T-cell (primary cell): ENCODE measurements at regions not wholly inside any gene's neighbourhood (a gene's known extent, or its start where the extent isn't known, plus 50 kb on each side); places are given as distances from the start of the nearest gene placed in this dataset.

ENCODE experiments used
- ATAC-seq, 4 experiments: fragments of 200-7000 bp in 3 of 4; fragments of 150-1000 bp in 1 of 4; cut with Tn5 transposase; replicated peaks in 1 of 4; 1 replicate in 3 of 4; 2 replicates in 1 of 4; pipeline ENCODE4 v1.10.0; 2021; ENCODE audit warnings: moderate library complexity in 3 of 4, mild to moderate bottlenecking in 2 of 4, moderate number of reproducible peaks in 1 of 4
- CTCF ChIA-PET, 2 donors: fragments of 300-600 bp; sonication (Branson Sonifier 250); formaldehyde crosslinking; loops; one replicate each; lab custom pipeline; 2022; ENCODE audit warnings: antibody characterized with exemption in 2 of 2; lab: Charles Lee
- POLR2A ChIA-PET, 2 donors: fragments of 300-600 bp; sonication (Branson Sonifier 250); formaldehyde crosslinking; loops; one replicate each; lab custom pipeline; 2022; ENCODE audit warnings: antibody characterized with exemption in 2 of 2; lab: Charles Lee
- DNase-seq, 35 experiments: peaks; one replicate each; pipeline versions ENCODE4 v3.0.0 to v3.0.0-alpha.2; 2013 to 2023
- H3K27ac ChIP-seq: one replicate; pipeline ENCODE4 v1.5.1; 2013; ENCODE audit warnings: low read length
- H3K27me3 ChIP-seq, 2 experiments: replicated peaks in 1 of 2; 1 replicate in 1 of 2; 2 replicates in 1 of 2; pipeline versions ENCODE4 v1.6.1 to v1.7.0; 2013; ENCODE audit warnings: low read length in 1 of 2, mixed read lengths in 1 of 2; ENCODE audit not compliant: control insufficient read depth in 2 of 2, insufficient read depth in 2 of 2; ENCODE audit errors: extremely low read depth in 1 of 2
- H3K36me3 ChIP-seq, 2 donors: 1 replicate in 1 of 2; 2 replicates in 1 of 2; pipeline versions ENCODE4 v1.6.1 to v1.7.0; 2013; ENCODE audit warnings: low read length in 1 of 2; ENCODE audit not compliant: control insufficient read depth in 2 of 2, insufficient read depth in 1 of 2; ENCODE audit errors: extremely low read depth in 1 of 2
- H3K4me1 ChIP-seq, 2 experiments: 1 replicate in 1 of 2; 2 replicates in 1 of 2; pipeline versions ENCODE4 v1.6.1 to v1.7.0; 2013; ENCODE audit warnings: low read length in 2 of 2, mixed read lengths in 1 of 2; ENCODE audit not compliant: insufficient read depth in 2 of 2, control insufficient read depth in 1 of 2; ENCODE audit errors: extremely low read depth in 1 of 2
- H3K4me3 ChIP-seq, 2 donors: 1 replicate in 1 of 2; 2 replicates in 1 of 2; pipeline versions ENCODE4 v1.5.1 to v1.7.0; 2013; ENCODE audit warnings: mild to moderate bottlenecking in 2 of 2, low read length in 1 of 2, moderate library complexity in 1 of 2; ENCODE audit not compliant: control insufficient read depth in 1 of 2; ENCODE audit errors: extremely low read depth in 1 of 2
- H3K9me3 ChIP-seq: 2 replicates; pipeline ENCODE4 v1.7.0; 2013
- H3K27ac Mint-ChIP-seq, 2 donors: one replicate each; pipeline ENCODE4 v1.8.0; 2020 to 2021; ENCODE audit warnings: mild to moderate bottlenecking in 2 of 2, mixed read lengths in 2 of 2
- H3K27me3 Mint-ChIP-seq, 2 donors: one replicate each; pipeline ENCODE4 v1.8.0; 2021 to 2022; ENCODE audit warnings: mixed read lengths in 2 of 2
- H3K36me3 Mint-ChIP-seq: one replicate; pipeline ENCODE4 v1.8.0; 2021; ENCODE audit warnings: mixed read lengths
- H3K4me1 Mint-ChIP-seq, 3 donors: one replicate each; pipeline ENCODE4 v1.8.0; 2020 to 2022; ENCODE audit warnings: mixed read lengths in 3 of 3, mild to moderate bottlenecking in 1 of 3
- H3K4me3 Mint-ChIP-seq, 3 donors: one replicate each; pipeline ENCODE4 v1.8.0; 2020 to 2022; ENCODE audit warnings: mild to moderate bottlenecking in 3 of 3, mixed read lengths in 3 of 3, moderate library complexity in 3 of 3
- H3K9me3 Mint-ChIP-seq, 3 donors: one replicate each; pipeline ENCODE4 v1.8.0; 2020 to 2022; ENCODE audit warnings: mixed read lengths in 3 of 3
- WGBS: methylation state at CpG from one replicate; pipeline ENCODE4 v1.1.5; 2013; ENCODE audit warnings: missing lambda C conversion rate; ENCODE audit not compliant: insufficient coverage; 5-methylcytosine and 5-hydroxymethylcytosine counted together

DNA sequence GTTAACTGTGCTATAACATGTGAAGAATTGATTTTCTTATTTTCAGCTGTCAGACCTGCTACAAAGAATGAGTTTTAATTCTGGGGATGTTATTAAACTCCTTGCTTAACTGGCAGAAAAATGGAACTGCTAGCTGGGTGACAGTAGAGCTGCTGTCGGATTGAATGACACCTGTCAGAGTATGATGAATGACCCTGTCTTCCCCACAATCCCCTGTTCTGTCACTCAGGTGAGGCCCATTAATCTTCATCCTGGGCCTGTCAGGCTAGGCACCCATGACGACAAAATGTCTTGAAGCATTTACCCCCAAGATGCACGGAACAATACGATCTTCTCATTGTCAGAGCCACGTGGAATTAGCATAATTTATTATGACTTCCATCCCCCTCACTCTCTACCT, 129.9 kb upstream of the ETAA1 start:
- no peaks in the 10 kb centered on the region for H3K9me3 ChIP-seq
- no peak overlapping the region for H3K4me3 ChIP-seq
- H3K27me3 ChIP-seq: no peaks in the 10 kb centered on the region
- Mint-ChIP-seq H3K27me3 (peaks cover 0 to 4% of the 10 kb centered on the region in 2 donors), H3K4me1 (no peaks in the 10 kb centered on the region), H3K36me3 (no peaks in the 10 kb centered on the region), H3K9me3 (peaks cover 0 to 3% (median 0%) of the 10 kb centered on the region in 3 donors), H3K4me3 (no peak overlapping the region), H3K27ac (no peak overlapping the region)
- ATAC-seq (no peak), DNase-seq (no peak)
- H3K4me1 ChIP-seq: no peaks in the 10 kb centered on the region
- H3K27ac ChIP-seq: no peak overlapping the region
- ChIA-PET CTCF (interaction anchor here in 1 of 2 donors (0.8 kb wide), 1 partner anchor 322 kb away, joined by 3 read pairs; no protein-coding TSS in a partner anchor), POLR2A (no interaction called here)
- no peaks in the 10 kb centered on the region for H3K36me3 ChIP-seq
- WGBS: 100% methylated on average over 1 of the region's 5 CpGs

DNA sequence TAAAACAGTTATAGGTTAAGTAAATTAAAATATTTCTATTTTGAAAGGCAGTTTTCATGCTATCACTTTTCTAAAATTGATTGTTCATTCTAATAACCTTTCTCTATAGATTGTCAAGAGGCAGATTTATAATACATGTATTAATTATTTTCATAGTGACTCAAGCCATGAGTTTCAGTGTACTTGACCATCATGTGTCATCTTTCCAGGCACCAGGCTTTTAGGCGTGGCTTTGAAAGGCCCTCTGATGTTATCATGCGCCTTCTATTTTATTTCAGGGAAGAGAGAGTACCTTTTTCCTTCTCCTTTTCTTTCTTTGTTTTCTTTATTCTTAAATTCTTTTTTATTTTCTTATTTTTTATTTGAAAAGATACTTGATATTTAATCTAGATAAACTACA, 128.3 kb upstream of the ETAA1 start:
- Mint-ChIP-seq H3K27ac (no peak overlapping the region), H3K27me3 (peaks cover 0 to 5% of the 10 kb centered on the region in 2 donors), H3K4me3 (no peak overlapping the region), H3K4me1 (no peaks in the 10 kb centered on the region), H3K36me3 (no peaks in the 10 kb centered on the region), H3K9me3 (peaks cover 0 to under 1% (median 0%) of the 10 kb centered on the region in 3 donors)
- ATAC-seq (no peak), DNase-seq (no peak)
- no peak overlapping the region for H3K27ac ChIP-seq
- no peaks in the 10 kb centered on the region for H3K4me1 ChIP-seq
- ChIA-PET POLR2A (no interaction called here), CTCF (no interaction called here)
- H3K27me3 ChIP-seq: no peaks in the 10 kb centered on the region
- no peaks in the 10 kb centered on the region for H3K36me3 ChIP-seq
- WGBS: no CpG with 5 or more reads among the region's 2 CpGs
- no peak overlapping the region for H3K4me3 ChIP-seq
- H3K9me3 ChIP-seq: no peaks in the 10 kb centered on the region

DNA sequence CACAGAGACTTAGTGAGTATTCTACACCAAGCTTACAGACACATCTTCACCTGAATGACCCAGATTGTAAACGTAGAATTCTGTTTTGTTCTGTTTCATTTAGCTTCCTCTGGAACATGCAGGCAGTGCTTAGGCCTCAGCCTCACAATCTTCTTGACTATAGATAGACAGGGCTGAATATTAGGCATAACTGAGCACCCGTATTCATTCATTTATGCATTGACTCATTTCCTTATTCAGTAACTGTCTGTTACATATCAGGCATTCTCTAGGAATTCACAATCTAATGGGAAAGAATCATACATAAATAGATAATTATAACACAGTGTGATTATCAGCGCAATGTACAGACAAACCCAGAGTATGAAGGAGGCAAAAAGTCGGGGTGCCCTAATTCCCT, 124.9 kb upstream of the ETAA1 start:
- H3K27me3 ChIP-seq: no peaks in the 10 kb centered on the region
- Mint-ChIP-seq H3K9me3 (no peaks in the 10 kb centered on the region), H3K36me3 (no peaks in the 10 kb centered on the region), H3K4me1 (no peaks in the 10 kb centered on the region), H3K4me3 (no peak overlapping the region), H3K27ac (no peak overlapping the region), H3K27me3 (peaks cover 0 to 5% of the 10 kb centered on the region in 2 donors)
- no peak overlapping the region for H3K4me3 ChIP-seq
- 67% methylated on average over 1 of the region's 4 CpGs for WGBS
- ChIA-PET CTCF (no interaction called here), POLR2A (no interaction called here)
- H3K36me3 ChIP-seq: no peaks in the 10 kb centered on the region
- H3K4me1 ChIP-seq: no peaks in the 10 kb centered on the region
- DNase-seq (no peak), ATAC-seq (no peak)
- H3K27ac ChIP-seq: no peak overlapping the region
- H3K9me3 ChIP-seq: no peaks in the 10 kb centered on the region

DNA sequence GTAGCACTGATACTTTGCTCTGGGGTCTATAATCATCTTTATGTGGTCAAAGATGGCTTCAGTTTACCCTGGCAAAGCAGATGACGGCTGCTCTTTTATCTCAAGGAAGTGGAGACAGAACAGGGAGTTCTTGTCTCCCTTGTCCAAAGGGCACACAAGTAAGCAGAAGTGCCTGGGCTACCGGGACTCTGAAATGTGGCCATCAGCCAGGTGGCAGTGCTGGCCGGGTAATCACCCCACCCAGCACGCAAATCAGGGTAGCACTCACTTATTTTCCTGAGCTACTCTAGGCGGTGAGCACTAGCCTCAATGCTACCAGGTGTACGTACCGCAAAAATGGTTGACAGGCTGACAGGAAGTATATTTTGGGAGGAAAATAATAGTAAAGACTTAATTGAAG, 119.7 kb upstream of the ETAA1 start:
- H3K27me3 ChIP-seq: no peaks in the 10 kb centered on the region
- WGBS: 59% methylated on average over 2 of the region's 7 CpGs
- no peak overlapping the region for H3K27ac Mint-ChIP-seq
- H3K9me3 ChIP-seq: no peaks in the 10 kb centered on the region
- POLR2A ChIA-PET: no interaction called here
- no peak for DNase-seq
- H3K36me3 Mint-ChIP-seq: no peaks in the 10 kb centered on the region
- no peaks in the 10 kb centered on the region for H3K9me3 Mint-ChIP-seq
- H3K4me3 Mint-ChIP-seq: no peak overlapping the region
- no peaks in the 10 kb centered on the region for H3K4me1 ChIP-seq
- ATAC-seq: no peak
- H3K4me3 ChIP-seq: no peak overlapping the region
- H3K27me3 Mint-ChIP-seq: peaks cover 0 to 2% of the 10 kb centered on the region in 2 donors
- no peak overlapping the region for H3K27ac ChIP-seq
- no peaks in the 10 kb centered on the region for H3K36me3 ChIP-seq
- CTCF ChIA-PET: no interaction called here
- H3K4me1 Mint-ChIP-seq: no peaks in the 10 kb centered on the region

DNA sequence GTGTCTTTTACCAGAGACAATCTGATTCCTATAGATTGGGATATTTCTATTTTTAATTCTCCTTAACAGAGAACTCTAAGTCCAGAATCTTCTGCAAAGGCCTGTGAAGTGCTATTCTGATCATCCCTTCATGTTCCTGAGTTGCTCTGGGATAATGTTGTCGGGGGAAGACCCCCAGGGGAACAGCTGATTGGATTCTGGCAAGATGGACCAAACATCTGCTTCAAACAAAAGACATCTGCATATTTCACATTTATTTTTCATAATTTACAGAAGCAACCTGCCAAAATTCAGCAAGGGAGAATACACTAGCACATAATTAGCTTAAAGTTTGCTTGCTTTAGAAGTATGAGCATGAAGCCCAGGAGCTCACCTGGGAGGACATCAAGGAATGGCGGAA, 116.0 kb upstream of the ETAA1 start:
- H3K4me1 Mint-ChIP-seq: no peaks in the 10 kb centered on the region
- no peaks in the 10 kb centered on the region for H3K36me3 Mint-ChIP-seq
- Histone ChIP-seq H3K4me3 (no peak overlapping the region), H3K27me3 (no peaks in the 10 kb centered on the region), H3K27ac (no peak overlapping the region), H3K4me1 (no peaks in the 10 kb centered on the region), H3K36me3 (no peaks in the 10 kb centered on the region), H3K9me3 (no peaks in the 10 kb centered on the region)
- no CpG with 5 or more reads among the region's 2 CpGs for WGBS
- no peak overlapping the region for H3K27ac Mint-ChIP-seq
- ATAC-seq (no peak), DNase-seq (no peak)
- POLR2A ChIA-PET: no interaction called here
- H3K27me3 Mint-ChIP-seq: peaks cover 0 to 4% of the 10 kb centered on the region in 2 donors
- H3K9me3 Mint-ChIP-seq: no peaks in the 10 kb centered on the region
- CTCF ChIA-PET: no interaction called here
- no peak overlapping the region for H3K4me3 Mint-ChIP-seq

DNA sequence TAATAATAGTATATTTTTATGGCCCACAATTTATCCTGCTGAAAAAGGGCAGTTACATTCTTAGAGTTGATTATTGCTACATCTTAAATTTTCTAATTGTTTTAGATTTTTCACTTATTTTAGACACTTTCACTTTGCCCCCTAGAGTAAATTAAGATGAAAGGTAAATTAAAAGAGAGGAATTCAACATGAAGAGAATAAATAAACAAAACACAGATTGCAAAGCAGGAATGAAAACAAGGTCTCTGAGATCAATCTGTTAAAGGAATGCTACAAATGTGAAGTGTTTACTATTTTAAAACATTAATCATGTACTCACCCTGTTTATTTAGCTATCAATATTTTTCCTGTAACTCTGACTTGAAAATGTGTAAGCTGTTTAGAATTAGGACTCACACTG, 113.5 kb upstream of the ETAA1 start:
- no peaks in the 10 kb centered on the region for H3K4me1 Mint-ChIP-seq
- no peak overlapping the region for H3K27ac ChIP-seq
- H3K9me3 ChIP-seq: no peaks in the 10 kb centered on the region
- H3K36me3 ChIP-seq: no peaks in the 10 kb centered on the region
- ChIA-PET POLR2A (no interaction called here), CTCF (no interaction called here)
- no peaks in the 10 kb centered on the region for H3K9me3 Mint-ChIP-seq
- no peak overlapping the region for H3K27ac Mint-ChIP-seq
- no peak for DNase-seq
- peaks cover 0 to 2% of the 10 kb centered on the region in 2 experiments for H3K27me3 ChIP-seq
- peaks cover 0 to 8% of the 10 kb centered on the region in 2 donors for H3K27me3 Mint-ChIP-seq
- no peak overlapping the region for H3K4me3 Mint-ChIP-seq
- no peaks in the 10 kb centered on the region for H3K36me3 Mint-ChIP-seq
- H3K4me3 ChIP-seq: no peak overlapping the region
- H3K4me1 ChIP-seq: no peaks in the 10 kb centered on the region
- ATAC-seq: no peak
